ENCODE measurements at regions not wholly inside any gene's neighbourhood (a gene's known extent, or its start where the extent isn't known, plus 50 kb on each side); places are given as distances from the start of the nearest gene placed in this dataset.
"Not testable (repeated sequence)": the region's sequence is repeated elsewhere in the genome, so short reads cannot be mapped to it uniquely, and the experiment has no call there.

- DNase-seq; H3K27ac ChIP-seq; H3K9me3 ChIP-seq; H3K4me3 ChIP-seq; H3K36me3 ChIP-seq (replicated peaks in 1 of 2; ENCODE audit: insufficient read depth in 1 of 2, low read depth in 2 of 2); ATAC-seq; intact Hi-C loops (cut with DNase I); H3K4me1 ChIP-seq; H3K27me3 ChIP-seq: not testable (repeated sequence)
- WGBS, 2 donors = 74 to 82% methylated on average over 11 of the region's 11 CpGs
These were observed 187.3 kb upstream of the TGIF2LX start for GRCh38 chrX:89734367-89734766.

DNA sequence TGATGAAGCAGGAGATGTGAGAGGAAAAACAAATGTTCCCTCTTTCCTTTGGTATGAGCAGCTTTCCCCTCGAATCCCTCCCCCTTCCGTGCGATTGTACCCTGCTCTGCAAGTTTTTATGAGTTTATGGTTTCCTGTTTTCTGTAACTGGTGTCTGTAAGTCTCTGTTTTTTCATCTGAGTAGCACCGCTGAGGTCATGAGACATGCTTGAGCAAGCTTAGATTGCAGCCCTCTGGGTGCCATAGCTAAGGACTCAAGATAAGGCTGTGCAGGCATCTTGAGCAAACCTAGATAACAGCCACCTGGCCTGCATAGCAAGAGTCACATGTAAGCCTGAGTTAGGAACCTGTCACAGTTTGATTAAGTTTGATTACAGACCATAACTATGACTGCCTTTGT lies 165.2 kb upstream of the TGIF2LX start:
- H3K27me3 ChIP-seq; H3K9me3 ChIP-seq; H3K36me3 ChIP-seq (replicated peaks in 1 of 2; ENCODE audit: insufficient read depth in 1 of 2, low read depth in 2 of 2); H3K4me1 ChIP-seq; H3K27ac ChIP-seq; ATAC-seq; DNase-seq; intact Hi-C loops (cut with DNase I); H3K4me3 ChIP-seq: not testable (repeated sequence)
- WGBS, 2 donors = 50 to 60% methylated on average over 3 to 4 of the region's 4 CpGs

GRCh38 chrX:89757767-89758166 lies 163.9 kb upstream of the TGIF2LX start:
- H3K27me3 ChIP-seq; H3K9me3 ChIP-seq; H3K36me3 ChIP-seq (replicated peaks in 1 of 2; ENCODE audit: insufficient read depth in 1 of 2, low read depth in 2 of 2); ATAC-seq; intact Hi-C loops (cut with DNase I); H3K4me1 ChIP-seq; H3K27ac ChIP-seq; DNase-seq; H3K4me3 ChIP-seq: not testable (repeated sequence)
- WGBS, 2 donors = 0% methylated on average over 1 of the region's 1 CpG
- TF ChIP-seq CTCF (IDR thresholded peaks at IDR 0.05) = peak in 5 of 7 experiments; percentile 17 to 42 (median 28)

- intact Hi-C loops (cut with DNase I); H3K27me3 ChIP-seq; DNase-seq; ATAC-seq; H3K9me3 ChIP-seq; H3K36me3 ChIP-seq (replicated peaks in 1 of 2; ENCODE audit: insufficient read depth in 1 of 2, low read depth in 2 of 2); H3K4me3 ChIP-seq; H3K27ac ChIP-seq; H3K4me1 ChIP-seq: not testable (repeated sequence)
- 67 to 75% methylated on average over 3 to 5 of the region's 5 CpGs for WGBS, 2 donors
These were observed 162.5 kb upstream of the TGIF2LX start for GRCh38 chrX:89759076-89759685.

DNA sequence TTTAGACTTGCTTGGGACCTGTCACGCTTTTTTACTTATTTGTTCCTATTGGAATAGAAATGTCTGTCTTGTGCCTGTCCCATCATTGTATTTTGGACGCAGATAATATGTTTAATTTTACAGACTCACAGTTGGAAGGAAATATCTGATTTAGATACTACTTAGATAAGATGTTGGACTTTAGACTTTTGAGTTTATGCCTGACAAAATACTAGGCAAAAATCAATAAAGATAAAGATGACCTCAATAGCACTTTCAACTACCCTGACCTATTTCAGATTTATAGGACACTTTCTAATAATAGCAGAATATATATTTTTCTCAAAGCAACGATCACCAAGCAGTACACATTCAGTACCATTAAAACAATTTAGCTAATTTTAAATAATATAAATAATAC lies 150.1 kb upstream of the TGIF2LX start:
- H3K4me3 ChIP-seq; H3K9me3 ChIP-seq; H3K27ac ChIP-seq; ATAC-seq; DNase-seq; H3K36me3 ChIP-seq (replicated peaks in 1 of 2; ENCODE audit: insufficient read depth in 1 of 2, low read depth in 2 of 2); intact Hi-C loops (cut with DNase I); H3K4me1 ChIP-seq; H3K27me3 ChIP-seq: not testable (repeated sequence)
- 40 to 42% methylated on average over 3 of the region's 3 CpGs for WGBS, 2 donors

GRCh38 chrX:89811440-89811839 lies 110.3 kb upstream of the TGIF2LX start:
- H3K27me3 ChIP-seq; H3K4me3 ChIP-seq; intact Hi-C loops (cut with DNase I); H3K36me3 ChIP-seq (replicated peaks in 1 of 2; ENCODE audit: insufficient read depth in 1 of 2, low read depth in 2 of 2); H3K4me1 ChIP-seq; H3K27ac ChIP-seq; H3K9me3 ChIP-seq; ATAC-seq; DNase-seq: not testable (repeated sequence)
- 50 to 65% methylated on average over 2 to 3 of the region's 3 CpGs for WGBS, 2 donors

GRCh38 chrX:89839723-89840122 lies 82.0 kb upstream of the TGIF2LX start:
- DNase-seq; ATAC-seq; H3K36me3 ChIP-seq (replicated peaks in 1 of 2; ENCODE audit: insufficient read depth in 1 of 2, low read depth in 2 of 2); intact Hi-C loops (cut with DNase I); H3K27me3 ChIP-seq; H3K9me3 ChIP-seq; H3K27ac ChIP-seq; H3K4me1 ChIP-seq; H3K4me3 ChIP-seq: not testable (repeated sequence)
- 73 to 80% methylated on average over 6 of the region's 6 CpGs for WGBS, 2 donors

- ATAC-seq; H3K27me3 ChIP-seq; H3K4me3 ChIP-seq; H3K9me3 ChIP-seq; H3K27ac ChIP-seq; H3K36me3 ChIP-seq (replicated peaks in 1 of 2; ENCODE audit: insufficient read depth in 1 of 2, low read depth in 2 of 2); H3K4me1 ChIP-seq; intact Hi-C loops (cut with DNase I): not testable (repeated sequence)
- peak in 5 of 7 experiments; percentile 9 to 50 (median 19) for TF ChIP-seq CTCF (IDR thresholded peaks at IDR 0.05)
- peak; percentile 4 to 50 (median 23) for DNase-seq
- WGBS, 2 donors = 36% methylated on average over 3 of the region's 4 CpGs; no CpG with 5 or more reads in 1 of the 2 donors
These were observed 50.0 kb upstream of the TGIF2LX start for GRCh38 chrX:89871662-89872061.
